ENCODE measurements at regions not wholly inside any gene's neighbourhood (a gene's known extent, or its start where the extent isn't known, plus 50 kb on each side); places are given as distances from the start of the nearest gene placed in this dataset. TPM values are rescaled to one million over a fixed set of nuclear protein-coding genes. Genes with fewer than 3 reads are reported as not detected.

DNA sequence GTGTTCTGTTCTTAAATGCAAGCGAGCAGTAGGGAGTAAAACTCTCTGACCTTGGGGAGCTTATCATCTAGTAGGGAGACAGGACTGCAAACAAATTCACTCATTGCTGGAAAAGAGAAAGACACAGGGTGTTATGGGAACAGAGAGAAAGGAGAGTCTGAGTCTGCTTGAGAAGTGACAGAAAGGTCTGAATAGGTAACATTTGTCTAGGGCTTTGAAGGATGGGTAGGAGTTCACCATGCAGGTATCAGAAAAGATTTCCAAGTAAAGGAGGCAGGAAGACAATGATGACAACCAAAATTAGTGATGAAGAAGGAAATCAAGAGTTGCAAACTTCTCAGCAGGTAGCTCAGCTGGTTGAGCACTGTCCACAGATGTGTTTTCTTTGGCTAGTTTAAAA, 93.6 kb upstream of the GPR139 start:
- no peak for DNase-seq

DNA sequence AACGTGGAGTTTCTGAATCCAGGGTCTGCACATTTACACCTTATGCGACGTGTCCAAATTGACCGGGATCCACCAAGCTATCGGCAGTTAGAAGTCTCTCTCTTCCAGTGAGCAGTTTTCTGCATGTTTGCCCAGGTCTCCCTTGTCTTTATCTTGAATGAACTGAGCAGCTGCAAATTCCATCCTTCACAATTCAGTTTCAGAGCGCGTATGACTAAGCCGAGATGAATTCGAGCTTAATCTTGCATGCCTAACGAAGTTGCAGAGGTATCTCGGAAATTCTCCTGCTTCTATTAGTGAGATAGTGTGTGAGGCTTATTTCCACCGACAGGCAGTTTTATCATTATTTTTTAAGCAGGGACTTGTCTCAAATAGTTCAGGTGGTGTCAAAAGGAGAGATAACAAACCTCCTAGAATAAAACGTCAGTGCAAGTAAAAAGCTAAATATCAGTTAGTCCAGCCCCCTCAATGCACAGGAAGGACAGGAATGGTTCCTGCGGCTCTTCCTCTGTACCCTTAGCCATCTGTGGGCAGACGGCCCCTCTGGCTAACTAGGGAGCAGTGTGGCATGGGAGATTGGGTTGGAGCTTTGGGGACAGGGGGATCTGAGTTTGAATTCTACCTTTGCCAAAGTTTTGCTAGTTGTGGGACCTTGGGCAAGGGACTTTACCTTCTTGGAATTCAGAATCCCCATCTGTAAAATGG, 93.0 kb upstream of the GPR139 start:
- peak; percentile 30 for DNase-seq

DNA sequence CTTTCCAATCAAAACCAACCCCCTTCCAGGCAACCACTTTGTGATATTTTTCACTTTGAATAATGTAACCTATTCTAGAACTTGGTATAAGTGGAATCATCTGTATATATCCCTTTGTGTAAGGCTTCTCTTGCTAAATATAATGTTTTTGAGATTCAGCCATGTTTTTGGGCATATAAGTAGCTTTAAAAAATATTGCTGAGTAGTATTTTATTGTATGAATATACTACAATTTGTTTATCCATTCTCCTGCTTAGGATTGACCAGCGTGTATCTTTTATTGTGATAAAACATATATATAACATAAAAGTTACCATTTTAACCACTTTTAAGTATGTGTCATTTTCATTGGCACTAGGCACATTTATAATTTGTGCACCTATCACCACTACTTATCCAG, 79.8 kb upstream of the GPR139 start:
- DNase-seq = no peak

DNA sequence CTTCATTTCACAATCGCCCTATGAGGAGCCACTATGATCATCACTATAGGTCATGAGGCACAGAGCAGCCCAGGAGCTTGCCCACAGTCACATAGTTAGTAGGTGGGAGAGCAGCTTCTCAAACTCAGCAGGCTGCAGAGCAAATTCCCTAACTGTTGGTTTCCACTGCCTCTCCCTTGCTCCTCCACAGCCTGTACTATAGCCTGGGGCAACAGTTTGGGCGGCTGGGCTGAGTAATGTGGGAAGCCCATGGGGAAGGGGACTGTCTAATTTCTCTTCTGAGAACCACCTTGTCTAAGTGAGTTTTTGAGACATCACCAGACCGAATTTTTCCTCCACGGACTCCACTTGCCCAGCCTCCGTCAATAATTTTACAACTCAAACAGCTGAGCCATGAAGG, 73.4 kb upstream of the GPR139 start:
- DNase-seq = no peak

DNA sequence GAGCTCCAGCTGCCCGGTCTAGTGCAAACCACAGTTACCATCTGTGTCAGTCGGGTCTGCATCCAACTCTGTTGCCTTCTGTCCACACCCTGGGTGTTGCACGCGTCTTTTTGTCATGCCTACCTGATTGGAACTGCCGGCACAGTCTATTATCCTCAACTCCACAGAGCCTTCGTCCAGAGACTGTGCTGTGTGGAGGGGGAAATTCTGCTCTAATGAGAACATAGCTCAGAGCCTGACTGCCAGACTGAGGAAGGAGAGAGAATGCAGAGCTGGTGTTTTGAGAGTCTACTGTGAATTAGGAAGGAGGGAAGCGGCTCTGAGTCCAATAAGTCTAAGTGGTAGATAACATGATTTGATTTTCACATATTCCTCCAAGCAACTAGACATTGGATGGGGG, 68.3 kb upstream of the GPR139 start:
- no peak for DNase-seq

DNA sequence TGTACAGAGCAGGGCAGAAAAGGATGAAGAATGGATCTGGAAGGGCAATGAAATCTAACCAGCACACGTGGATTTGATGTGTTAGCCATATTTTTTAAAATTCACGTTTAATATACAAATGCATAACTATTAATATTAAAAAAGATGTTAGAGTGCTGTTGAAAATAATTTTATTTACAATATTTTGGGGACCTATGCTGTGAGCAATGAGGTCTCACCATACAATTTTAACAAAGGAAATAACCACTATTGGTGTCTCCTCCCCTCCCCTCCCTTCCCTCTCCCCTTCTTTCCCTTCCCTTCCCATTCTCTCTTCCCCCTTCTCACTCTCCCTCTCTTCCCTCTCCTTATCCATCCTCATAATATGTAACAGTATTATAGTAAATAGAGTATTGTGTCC, 64.2 kb upstream of the GPR139 start:
- DNase-seq = no peak

DNA sequence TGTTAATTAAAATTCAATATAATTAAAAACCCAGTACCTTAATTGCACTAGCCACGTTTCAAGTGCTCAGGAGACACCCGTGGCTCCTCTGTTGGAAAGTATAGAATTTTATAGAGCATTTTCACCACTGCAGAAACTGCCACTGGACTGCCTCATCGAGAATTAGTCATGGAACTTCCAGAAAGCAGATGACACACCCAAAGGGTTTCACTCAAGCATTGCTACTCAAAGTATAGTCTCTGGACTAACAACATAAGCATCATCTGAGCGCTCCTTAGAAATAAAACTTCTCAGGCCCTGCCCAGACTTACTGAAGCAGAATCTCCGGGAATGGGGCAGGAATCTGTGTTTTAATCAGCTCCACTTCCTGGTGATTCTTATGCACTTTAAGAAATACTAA, 63.5 kb upstream of the GPR139 start:
- DNase-seq = no peak

DNA sequence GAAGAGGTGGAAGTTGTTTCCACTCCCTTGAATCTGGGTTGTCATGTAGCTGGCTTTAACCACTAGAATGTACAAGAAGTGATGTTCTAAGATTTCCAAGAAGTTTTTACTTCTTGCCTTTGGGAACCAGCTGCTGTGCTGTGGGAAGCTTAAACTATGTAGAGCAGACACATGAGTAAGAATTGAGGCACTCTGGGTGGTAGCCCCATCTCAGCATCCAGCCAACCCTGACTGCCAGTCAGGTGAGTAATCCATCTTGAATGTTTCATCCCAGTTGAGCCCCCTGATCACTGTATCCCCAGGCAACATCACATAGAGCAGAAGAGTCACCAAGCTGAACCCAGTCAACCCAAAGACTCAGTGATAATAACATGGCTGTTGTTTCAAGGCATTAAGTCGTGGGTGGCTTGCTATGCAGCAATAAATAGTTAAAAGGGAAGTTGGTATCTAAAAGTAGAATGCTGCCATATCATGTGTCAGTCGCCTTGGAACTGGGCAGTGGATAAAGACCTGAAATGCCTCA, 62.8 kb upstream of the GPR139 start:
- DNase-seq = no peak

DNA sequence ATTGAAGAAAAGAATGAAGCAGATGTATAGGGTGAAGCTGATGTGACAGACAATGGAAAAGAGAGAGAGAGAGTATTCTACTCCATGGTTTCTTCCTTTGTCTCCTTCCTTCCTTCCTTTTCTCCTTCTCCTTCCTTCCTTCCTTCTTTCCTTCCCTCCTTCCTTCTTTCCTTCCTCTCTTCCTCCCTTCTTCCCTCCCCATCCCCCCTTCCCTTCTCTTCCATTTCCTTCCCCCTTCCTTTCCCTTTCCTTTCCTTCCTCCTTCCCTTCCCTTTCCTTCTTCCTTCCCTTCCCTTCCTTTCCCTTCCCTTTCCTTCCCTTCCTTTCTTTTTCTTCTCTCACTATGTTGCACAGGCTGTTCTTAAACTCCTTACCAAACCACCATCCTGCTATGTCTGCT, 55.7 kb upstream of the GPR139 start:
- no peak for DNase-seq

Small RNA genes in the stretch of these regions (small RNA-seq; reads per million reads assigned to genes)
- not detected for gene SNRPEP3 (ENCODE audit: low replicate concordance)

All from tongue (tissue), 2 donors.